NB4 (cell line): ENCODE measurements at regions not wholly inside any gene's neighbourhood (a gene's known extent, or its start where the extent isn't known, plus 50 kb on each side); places are given as distances from the start of the nearest gene placed in this dataset.

Experiments
- CTCF ChIP-seq: IDR thresholded peaks from one replicate; pipeline ENCODE4 v1.5.1; 2012; ENCODE audit warnings: low read depth, low read length
- MAX ChIP-seq: IDR thresholded peaks from 2 replicates; pipeline ENCODE4 v1.6.1; 2011; ENCODE audit warnings: low read depth, low read length
- MYC ChIP-seq: IDR thresholded peaks from 2 replicates; pipeline ENCODE4 v1.6.1; 2011; ENCODE audit warnings: low read depth, low read length
- POLR2A ChIP-seq: IDR thresholded peaks from 2 replicates; pipeline ENCODE4 v1.6.1; 2011; ENCODE audit warnings: mild to moderate bottlenecking; ENCODE audit not compliant: insufficient read length; ENCODE audit errors: extremely low read depth

GRCh38 chr1:61579802-61580201 lies 145.1 kb downstream of the TM2D1 start:
- TF ChIP-seq POLR2A = no peak
- no peak for TF ChIP-seq CTCF
- TF ChIP-seq MAX = no peak
- no peak for TF ChIP-seq MYC
